ENCODE measurements at regions not wholly inside any gene's neighbourhood (a gene's known extent, or its start where the extent isn't known, plus 50 kb on each side); places are given as distances from the start of the nearest gene placed in this dataset.

DNA sequence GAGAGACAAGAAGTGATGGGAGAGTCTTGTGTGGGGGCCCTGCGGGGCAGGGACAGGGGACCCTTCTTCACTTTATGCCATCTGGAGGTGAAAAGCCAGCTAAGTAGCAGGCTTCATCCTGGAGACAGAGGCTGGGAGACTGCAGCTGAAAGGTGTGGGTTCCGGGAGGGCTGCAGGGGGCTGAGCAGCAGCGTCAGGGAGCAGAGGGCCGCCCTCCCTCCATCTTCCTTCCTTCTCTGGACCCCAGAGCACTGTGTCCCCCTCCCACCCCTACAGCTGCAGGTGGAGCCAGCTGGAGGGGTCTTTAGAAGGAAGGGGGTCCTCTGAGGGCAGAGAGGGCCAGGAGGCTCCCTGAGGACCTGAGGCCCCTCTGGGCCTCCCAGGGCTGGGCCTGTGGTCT lies 96.6 kb downstream of the WTIP start:
- no peak for DNase-seq (ENCODE audit: low spot score)
- H3K4me2 ChIP-seq, result no peak overlapping the region
- H3K36me3 ChIP-seq (replicated peaks; ENCODE audit: insufficient read depth, low read depth), result no peaks in the 10 kb centered on the region
- no peaks in the 10 kb centered on the region for H3K9me3 ChIP-seq (ENCODE audit: low read depth)
- no peak for TF ChIP-seq EZH2phosphoT487 (IDR thresholded peaks at IDR 0.05; ENCODE audit: low read depth, severe bottlenecking, unreplicated experiment)
- TF ChIP-seq, protein P1, sequence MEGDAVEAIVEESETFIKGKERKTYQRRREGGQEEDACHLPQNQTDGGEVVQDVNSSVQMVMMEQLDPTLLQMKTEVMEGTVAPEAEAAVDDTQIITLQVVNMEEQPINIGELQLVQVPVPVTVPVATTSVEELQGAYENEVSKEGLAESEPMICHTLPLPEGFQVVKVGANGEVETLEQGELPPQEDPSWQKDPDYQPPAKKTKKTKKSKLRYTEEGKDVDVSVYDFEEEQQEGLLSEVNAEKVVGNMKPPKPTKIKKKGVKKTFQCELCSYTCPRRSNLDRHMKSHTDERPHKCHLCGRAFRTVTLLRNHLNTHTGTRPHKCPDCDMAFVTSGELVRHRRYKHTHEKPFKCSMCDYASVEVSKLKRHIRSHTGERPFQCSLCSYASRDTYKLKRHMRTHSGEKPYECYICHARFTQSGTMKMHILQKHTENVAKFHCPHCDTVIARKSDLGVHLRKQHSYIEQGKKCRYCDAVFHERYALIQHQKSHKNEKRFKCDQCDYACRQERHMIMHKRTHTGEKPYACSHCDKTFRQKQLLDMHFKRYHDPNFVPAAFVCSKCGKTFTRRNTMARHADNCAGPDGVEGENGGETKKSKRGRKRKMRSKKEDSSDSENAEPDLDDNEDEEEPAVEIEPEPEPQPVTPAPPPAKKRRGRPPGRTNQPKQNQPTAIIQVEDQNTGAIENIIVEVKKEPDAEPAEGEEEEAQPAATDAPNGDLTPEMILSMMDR (IDR thresholded peaks at IDR 0.05; ENCODE audit: poor library complexity), result no peak
- TF ChIP-seq EZH2 (IDR thresholded peaks at IDR 0.05; ENCODE audit: borderline replicate concordance), result no peak
- H3K79me2 ChIP-seq, result no peaks in the 10 kb centered on the region
- no peaks in the 10 kb centered on the region for H3K9me2 ChIP-seq (replicated peaks; ENCODE audit: insufficient read depth)
- no peaks in the 10 kb centered on the region for H4K20me1 ChIP-seq (ENCODE audit: insufficient read depth, poor library complexity, severe bottlenecking)
- H3K27ac ChIP-seq, result no peak overlapping the region
- H3K4me1 ChIP-seq (ENCODE audit: insufficient read depth), result no peaks in the 10 kb centered on the region
- 85% methylated on average over 4 of the region's 4 CpGs for WGBS (ENCODE audit: low lambda C conversion rate, missing lambda C conversion rate)
- no peak overlapping the region for H2AFZ ChIP-seq
- H3K4me3 ChIP-seq, result no peak overlapping the region
- peaks cover 16% of the 10 kb centered on the region for H3K27me3 ChIP-seq

DNA sequence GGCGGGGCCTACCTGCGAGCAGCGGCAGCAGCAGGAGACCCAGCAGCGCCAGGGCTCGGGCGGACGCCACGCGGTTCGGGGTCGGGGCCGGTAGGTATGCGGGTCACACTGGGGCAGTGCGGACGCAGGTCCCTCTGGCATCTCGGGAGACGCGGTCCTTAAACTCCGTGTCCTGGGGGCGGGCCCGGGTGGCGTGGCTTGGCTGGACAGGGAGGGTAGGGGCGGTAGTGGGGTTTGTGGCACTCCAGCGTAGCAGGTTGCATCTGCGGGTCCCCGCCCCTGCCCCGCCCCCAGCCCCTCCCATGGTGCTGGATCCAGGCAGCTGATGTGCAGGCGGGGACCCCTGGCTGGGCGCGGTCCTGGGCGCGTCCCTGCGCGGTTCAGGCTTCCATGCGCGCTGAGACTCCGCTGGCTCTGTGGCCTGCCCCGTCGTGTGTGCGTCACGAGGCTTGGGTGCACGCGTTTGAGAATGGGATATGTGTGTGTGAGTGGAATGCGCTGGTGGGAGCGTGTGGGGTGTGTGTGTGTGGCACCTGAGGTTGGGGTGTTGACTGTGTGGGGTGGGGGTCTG lies 96.1 kb downstream of the WTIP start:
- peaks cover 16% of the 10 kb centered on the region for H3K27me3 ChIP-seq
- no peaks in the 10 kb centered on the region for H3K4me1 ChIP-seq (ENCODE audit: insufficient read depth)
- H3K36me3 ChIP-seq (replicated peaks; ENCODE audit: insufficient read depth, low read depth), result no peaks in the 10 kb centered on the region
- TF ChIP-seq, protein P1 (IDR thresholded peaks at IDR 0.05; ENCODE audit: poor library complexity), result no peak
- TF ChIP-seq EZH2 (IDR thresholded peaks at IDR 0.05; ENCODE audit: borderline replicate concordance) (no peak), EZH2phosphoT487 (IDR thresholded peaks at IDR 0.05; ENCODE audit: low read depth, severe bottlenecking, unreplicated experiment) (no peak)
- DNase-seq (ENCODE audit: low spot score), result no peak
- H2AFZ ChIP-seq, result no peak overlapping the region
- H3K9me3 ChIP-seq (ENCODE audit: low read depth), result no peaks in the 10 kb centered on the region
- no peak overlapping the region for H3K27ac ChIP-seq
- no peaks in the 10 kb centered on the region for H3K79me2 ChIP-seq
- H4K20me1 ChIP-seq (ENCODE audit: insufficient read depth, poor library complexity, severe bottlenecking), result no peaks in the 10 kb centered on the region
- 15% methylated on average over 22 of the region's 45 CpGs for WGBS (ENCODE audit: low lambda C conversion rate, missing lambda C conversion rate)
- no peak overlapping the region for H3K4me3 ChIP-seq
- peak overlapping the region; percentile 51 for H3K4me2 ChIP-seq
- H3K9me2 ChIP-seq (replicated peaks; ENCODE audit: insufficient read depth), result no peaks in the 10 kb centered on the region

DNA sequence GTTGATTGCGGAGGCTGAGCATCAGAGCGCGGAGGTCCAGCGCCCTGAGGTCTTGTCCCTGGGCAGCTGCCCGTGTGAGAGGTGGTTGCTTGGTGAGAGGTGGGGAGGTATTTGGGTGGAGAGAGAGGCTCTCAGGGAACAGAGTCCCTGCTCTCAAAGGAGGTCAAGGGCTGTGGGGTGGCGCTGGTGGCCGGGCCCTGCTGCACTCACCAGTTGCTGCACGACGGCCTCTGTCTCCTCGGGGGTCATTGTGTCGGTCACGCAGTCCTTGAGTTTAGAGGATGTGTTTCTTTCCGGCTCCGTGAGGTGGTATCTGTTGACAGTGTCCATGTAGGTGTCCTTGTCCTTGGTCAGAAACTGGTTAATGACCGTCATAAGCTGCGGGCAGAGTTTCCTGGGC lies 95.5 kb downstream of the WTIP start:
- Histone ChIP-seq H3K4me1 (ENCODE audit: insufficient read depth) (no peaks in the 10 kb centered on the region), H3K4me2 (no peak overlapping the region), H3K4me3 (no peak overlapping the region), H3K9me2 (replicated peaks; ENCODE audit: insufficient read depth) (no peaks in the 10 kb centered on the region), H3K27ac (no peak overlapping the region), H2AFZ (no peak overlapping the region), H3K79me2 (no peaks in the 10 kb centered on the region), H3K36me3 (replicated peaks; ENCODE audit: insufficient read depth, low read depth) (no peaks in the 10 kb centered on the region), H4K20me1 (ENCODE audit: insufficient read depth, poor library complexity, severe bottlenecking) (no peaks in the 10 kb centered on the region), H3K27me3 (peaks cover 16% of the 10 kb centered on the region), H3K9me3 (ENCODE audit: low read depth) (no peaks in the 10 kb centered on the region)
- TF ChIP-seq, protein P1 (IDR thresholded peaks at IDR 0.05; ENCODE audit: poor library complexity), result no peak
- TF ChIP-seq EZH2 (IDR thresholded peaks at IDR 0.05; ENCODE audit: borderline replicate concordance) (no peak), EZH2phosphoT487 (IDR thresholded peaks at IDR 0.05; ENCODE audit: low read depth, severe bottlenecking, unreplicated experiment) (no peak)
- WGBS (ENCODE audit: low lambda C conversion rate, missing lambda C conversion rate), result 50% methylated on average over 11 of the region's 16 CpGs
- DNase-seq (ENCODE audit: low spot score), result no peak
